ENCODE measurements at regions not wholly inside any gene's neighbourhood (a gene's known extent, or its start where the extent isn't known, plus 50 kb on each side); places are given as distances from the start of the nearest gene placed in this dataset.

DNA sequence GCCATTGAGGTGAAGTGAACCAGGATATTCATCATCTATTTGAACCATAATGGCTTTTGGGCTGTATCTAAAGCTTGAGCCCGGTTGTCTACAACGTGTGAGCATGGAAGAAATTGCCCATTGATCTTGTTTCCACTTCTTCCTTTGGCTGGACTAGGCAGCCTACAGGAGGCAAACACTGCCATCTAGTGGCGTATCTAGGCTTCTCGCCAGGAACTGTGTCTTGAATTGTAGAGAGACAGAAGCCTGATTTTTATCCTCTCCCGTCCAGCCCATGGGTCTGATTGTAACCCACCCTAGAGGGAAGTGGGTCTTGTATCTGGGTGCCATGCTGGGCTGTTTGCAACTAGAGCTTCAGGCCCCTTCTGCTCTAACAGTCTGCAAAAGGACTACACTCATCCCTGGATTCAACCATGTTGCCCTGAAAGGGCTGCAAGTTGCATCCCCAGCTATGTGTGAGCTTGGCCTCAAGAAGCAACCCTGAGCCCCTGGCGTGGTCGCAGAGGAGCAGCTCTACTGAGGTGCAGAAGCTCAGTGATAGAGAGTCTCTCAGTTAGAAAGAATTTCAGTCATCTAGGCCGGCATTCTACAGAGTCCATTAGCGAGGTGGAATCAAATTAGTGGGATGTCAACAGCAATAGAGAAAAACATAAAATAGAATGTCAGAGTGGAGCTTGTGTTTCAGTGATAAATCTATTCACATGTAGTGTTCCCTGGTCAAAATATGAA lies 170.2 kb upstream of the UMPS start:
- no peak overlapping the region for H3K4ac ChIP-seq (ENCODE audit: low read length)
- no peak overlapping the region for H3K4me3 ChIP-seq (ENCODE audit: low read length in 2 of 2)
- no peaks in the 10 kb centered on the region for H3K79me1 ChIP-seq (ENCODE audit: low read depth, low read length)
- H2BK12ac ChIP-seq (ENCODE audit: low read length) = no peak overlapping the region
- no peak overlapping the region for H2BK120ac ChIP-seq (ENCODE audit: low read depth, low read length)
- peak overlapping the region; percentile 7 for H4K8ac ChIP-seq (ENCODE audit: low read depth, low read length)
- peak; percentile 73 for DNase-seq (ENCODE audit: low spot score)
- H3K23ac ChIP-seq (ENCODE audit: low read depth, low read length, poor library complexity) = no peak overlapping the region
- H3K14ac ChIP-seq (ENCODE audit: low read length) = no peak overlapping the region
- H4K91ac ChIP-seq (ENCODE audit: low read depth, low read length, poor library complexity) = no peak overlapping the region
- H2BK15ac ChIP-seq (ENCODE audit: low read length) = no peak overlapping the region
- H3K9me3 ChIP-seq (replicated peaks in 1 of 2; ENCODE audit: control insufficient read depth in 2 of 2, insufficient read depth in 1 of 2, low read depth in 1 of 2, low read length in 2 of 2) = no peaks in the 10 kb centered on the region
- no peak overlapping the region for H2AK5ac ChIP-seq (ENCODE audit: low read depth, low read length)
- H3K4me1 ChIP-seq (ENCODE audit: control insufficient read depth in 2 of 2, insufficient read depth in 1 of 2, low read depth in 1 of 2, low read length in 2 of 2) = peaks cover 0 to 6% of the 10 kb centered on the region in 2 donors
- H2AFZ ChIP-seq (ENCODE audit: low read length) = peak overlapping the region; percentile 30
- no peak overlapping the region for H3K27ac ChIP-seq (replicated peaks; ENCODE audit: low read length)
- no peak overlapping the region for H2BK5ac ChIP-seq (ENCODE audit: low read length)
- WGBS, 2 donors (ENCODE audit: extremely low coverage in 2 of 2, insufficient read length in 2 of 2, insufficient replicate concordance in 1 of 2) = no CpG with 5 or more reads among the region's 9 CpGs
- no peak overlapping the region for H3K4me2 ChIP-seq (ENCODE audit: insufficient read depth, low read length, poor library complexity, severe bottlenecking)
- no peak overlapping the region for H3K9ac ChIP-seq (ENCODE audit: low read depth, low read length, poor library complexity)
- H3K27me3 ChIP-seq (ENCODE audit: control insufficient read depth in 3 of 3, insufficient read depth in 3 of 3, low read depth in 1 of 3, low read length in 3 of 3) = no peaks in the 10 kb centered on the region
- H3K18ac ChIP-seq (ENCODE audit: low read length) = no peak overlapping the region
- no peaks in the 10 kb centered on the region for H3K36me3 ChIP-seq (replicated peaks in 1 of 2; ENCODE audit: control insufficient read depth in 2 of 2, insufficient read depth in 2 of 2, low read length in 2 of 2)

GRCh38 chr3:124560666-124561215 lies 169.5 kb upstream of the UMPS start:
- H3K27ac ChIP-seq (replicated peaks; ENCODE audit: low read length) = no peak overlapping the region
- no peak for DNase-seq (ENCODE audit: low spot score)
- no peaks in the 10 kb centered on the region for H3K36me3 ChIP-seq (replicated peaks in 1 of 2; ENCODE audit: control insufficient read depth in 2 of 2, insufficient read depth in 2 of 2, low read length in 2 of 2)
- no peak overlapping the region for H3K4me3 ChIP-seq (ENCODE audit: low read length in 2 of 2)
- H2AFZ ChIP-seq (ENCODE audit: low read length) = no peak overlapping the region
- no peak overlapping the region for H3K18ac ChIP-seq (ENCODE audit: low read length)
- H2BK120ac ChIP-seq (ENCODE audit: low read depth, low read length) = no peak overlapping the region
- H3K4ac ChIP-seq (ENCODE audit: low read length) = no peak overlapping the region
- H3K27me3 ChIP-seq (ENCODE audit: control insufficient read depth in 3 of 3, insufficient read depth in 3 of 3, low read depth in 1 of 3, low read length in 3 of 3) = no peaks in the 10 kb centered on the region
- H3K9ac ChIP-seq (ENCODE audit: low read depth, low read length, poor library complexity) = no peak overlapping the region
- H3K79me1 ChIP-seq (ENCODE audit: low read depth, low read length) = no peaks in the 10 kb centered on the region
- H3K4me2 ChIP-seq (ENCODE audit: insufficient read depth, low read length, poor library complexity, severe bottlenecking) = no peak overlapping the region
- H4K8ac ChIP-seq (ENCODE audit: low read depth, low read length) = no peak overlapping the region
- H3K14ac ChIP-seq (ENCODE audit: low read length) = no peak overlapping the region
- H3K23ac ChIP-seq (ENCODE audit: low read depth, low read length, poor library complexity) = no peak overlapping the region
- H4K91ac ChIP-seq (ENCODE audit: low read depth, low read length, poor library complexity) = no peak overlapping the region
- no peak overlapping the region for H2BK5ac ChIP-seq (ENCODE audit: low read length)
- no peak overlapping the region for H2AK5ac ChIP-seq (ENCODE audit: low read depth, low read length)
- H3K9me3 ChIP-seq (replicated peaks in 1 of 2; ENCODE audit: control insufficient read depth in 2 of 2, insufficient read depth in 1 of 2, low read depth in 1 of 2, low read length in 2 of 2) = no peaks in the 10 kb centered on the region
- WGBS, 2 donors (ENCODE audit: extremely low coverage in 2 of 2, insufficient read length in 2 of 2, insufficient replicate concordance in 1 of 2) = no CpG with 5 or more reads among the region's 2 CpGs
- no peak overlapping the region for H2BK15ac ChIP-seq (ENCODE audit: low read length)
- H2BK12ac ChIP-seq (ENCODE audit: low read length) = no peak overlapping the region
- peaks cover 0 to 6% of the 10 kb centered on the region in 2 donors for H3K4me1 ChIP-seq (ENCODE audit: control insufficient read depth in 2 of 2, insufficient read depth in 1 of 2, low read depth in 1 of 2, low read length in 2 of 2)

DNA sequence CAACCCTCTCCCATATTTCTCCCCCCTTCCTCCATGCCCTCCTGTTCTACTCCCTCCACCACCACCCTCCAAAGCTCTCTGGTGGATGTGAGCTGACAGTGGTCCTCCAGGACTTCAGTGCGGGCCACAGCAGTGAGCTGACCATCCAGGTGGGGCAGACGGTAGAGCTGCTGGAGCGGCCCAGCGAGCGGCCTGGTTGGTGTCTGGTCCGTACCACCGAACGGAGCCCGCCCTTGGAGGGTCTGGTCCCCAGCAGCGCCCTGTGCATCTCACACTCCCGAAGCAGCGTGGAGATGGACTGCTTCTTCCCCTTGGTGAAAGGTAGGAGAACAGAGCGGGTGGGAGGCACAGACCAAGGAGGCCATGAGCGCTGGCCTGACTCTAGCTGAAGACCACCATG lies 167.5 kb upstream of the UMPS start:
- no peak overlapping the region for H3K4ac ChIP-seq (ENCODE audit: low read length)
- H3K4me1 ChIP-seq (ENCODE audit: control insufficient read depth in 2 of 2, insufficient read depth in 1 of 2, low read depth in 1 of 2, low read length in 2 of 2) = peaks cover 0 to 6% of the 10 kb centered on the region in 2 donors
- no peaks in the 10 kb centered on the region for H3K9me3 ChIP-seq (replicated peaks in 1 of 2; ENCODE audit: control insufficient read depth in 2 of 2, insufficient read depth in 1 of 2, low read depth in 1 of 2, low read length in 2 of 2)
- WGBS, 2 donors (ENCODE audit: extremely low coverage in 2 of 2, insufficient read length in 2 of 2, insufficient replicate concordance in 1 of 2) = no CpG with 5 or more reads among the region's 14 CpGs
- H2BK120ac ChIP-seq (ENCODE audit: low read depth, low read length) = no peak overlapping the region
- no peak overlapping the region for H3K9ac ChIP-seq (ENCODE audit: low read depth, low read length, poor library complexity)
- no peak overlapping the region for H3K4me3 ChIP-seq (ENCODE audit: low read length in 2 of 2)
- no peaks in the 10 kb centered on the region for H3K36me3 ChIP-seq (replicated peaks in 1 of 2; ENCODE audit: control insufficient read depth in 2 of 2, insufficient read depth in 2 of 2, low read length in 2 of 2)
- peak overlapping the region; percentile 2 for H3K4me2 ChIP-seq (ENCODE audit: insufficient read depth, low read length, poor library complexity, severe bottlenecking)
- no peak overlapping the region for H4K91ac ChIP-seq (ENCODE audit: low read depth, low read length, poor library complexity)
- H3K14ac ChIP-seq (ENCODE audit: low read length) = no peak overlapping the region
- no peak overlapping the region for H3K27ac ChIP-seq (replicated peaks; ENCODE audit: low read length)
- H3K27me3 ChIP-seq (ENCODE audit: control insufficient read depth in 3 of 3, insufficient read depth in 3 of 3, low read depth in 1 of 3, low read length in 3 of 3) = no peaks in the 10 kb centered on the region
- H2BK15ac ChIP-seq (ENCODE audit: low read length) = no peak overlapping the region
- no peaks in the 10 kb centered on the region for H3K79me1 ChIP-seq (ENCODE audit: low read depth, low read length)
- no peak overlapping the region for H2BK5ac ChIP-seq (ENCODE audit: low read length)
- no peak overlapping the region for H4K8ac ChIP-seq (ENCODE audit: low read depth, low read length)
- H3K23ac ChIP-seq (ENCODE audit: low read depth, low read length, poor library complexity) = no peak overlapping the region
- H3K18ac ChIP-seq (ENCODE audit: low read length) = no peak overlapping the region
- no peak overlapping the region for H2AK5ac ChIP-seq (ENCODE audit: low read depth, low read length)
- no peak overlapping the region for H2BK12ac ChIP-seq (ENCODE audit: low read length)
- H2AFZ ChIP-seq (ENCODE audit: low read length) = no peak overlapping the region
- DNase-seq (ENCODE audit: low spot score) = no peak

GRCh38 chr3:124563376-124563775 lies 166.9 kb upstream of the UMPS start:
- H2AFZ ChIP-seq (ENCODE audit: low read length) = no peak overlapping the region
- no peak overlapping the region for H4K91ac ChIP-seq (ENCODE audit: low read depth, low read length, poor library complexity)
- no peak overlapping the region for H3K4ac ChIP-seq (ENCODE audit: low read length)
- no peak overlapping the region for H3K23ac ChIP-seq (ENCODE audit: low read depth, low read length, poor library complexity)
- no peak overlapping the region for H3K9ac ChIP-seq (ENCODE audit: low read depth, low read length, poor library complexity)
- no peak overlapping the region for H3K4me2 ChIP-seq (ENCODE audit: insufficient read depth, low read length, poor library complexity, severe bottlenecking)
- H2BK5ac ChIP-seq (ENCODE audit: low read length) = no peak overlapping the region
- H3K18ac ChIP-seq (ENCODE audit: low read length) = no peak overlapping the region
- H3K4me3 ChIP-seq (ENCODE audit: low read length in 2 of 2) = no peak overlapping the region
- H2BK120ac ChIP-seq (ENCODE audit: low read depth, low read length) = no peak overlapping the region
- no peak overlapping the region for H2BK12ac ChIP-seq (ENCODE audit: low read length)
- H3K36me3 ChIP-seq (replicated peaks in 1 of 2; ENCODE audit: control insufficient read depth in 2 of 2, insufficient read depth in 2 of 2, low read length in 2 of 2) = no peaks in the 10 kb centered on the region
- H4K8ac ChIP-seq (ENCODE audit: low read depth, low read length) = no peak overlapping the region
- peaks cover 0 to 6% of the 10 kb centered on the region in 2 donors for H3K4me1 ChIP-seq (ENCODE audit: control insufficient read depth in 2 of 2, insufficient read depth in 1 of 2, low read depth in 1 of 2, low read length in 2 of 2)
- no peak for DNase-seq (ENCODE audit: low spot score)
- no peak overlapping the region for H3K27ac ChIP-seq (replicated peaks; ENCODE audit: low read length)
- WGBS, 2 donors (ENCODE audit: extremely low coverage in 2 of 2, insufficient read length in 2 of 2, insufficient replicate concordance in 1 of 2) = no CpG with 5 or more reads among the region's 3 CpGs
- no peaks in the 10 kb centered on the region for H3K79me1 ChIP-seq (ENCODE audit: low read depth, low read length)
- no peaks in the 10 kb centered on the region for H3K27me3 ChIP-seq (ENCODE audit: control insufficient read depth in 3 of 3, insufficient read depth in 3 of 3, low read depth in 1 of 3, low read length in 3 of 3)
- H3K9me3 ChIP-seq (replicated peaks in 1 of 2; ENCODE audit: control insufficient read depth in 2 of 2, insufficient read depth in 1 of 2, low read depth in 1 of 2, low read length in 2 of 2) = no peaks in the 10 kb centered on the region
- H2AK5ac ChIP-seq (ENCODE audit: low read depth, low read length) = no peak overlapping the region
- H2BK15ac ChIP-seq (ENCODE audit: low read length) = no peak overlapping the region
- H3K14ac ChIP-seq (ENCODE audit: low read length) = no peak overlapping the region

All from neuronal stem cell (in vitro differentiated cells).